B cell (primary cell): ENCODE measurements at regions not wholly inside any gene's neighbourhood (a gene's known extent, or its start where the extent isn't known, plus 50 kb on each side); places are given as distances from the start of the nearest gene placed in this dataset.

Experiments used
- ATAC-seq: fragments of 200-7000 bp; cut with Tn5 transposase; one replicate; pipeline ENCODE4 v1.10.0; 2021; ENCODE audit warnings: low read depth, mild to moderate bottlenecking, moderate number of reproducible peaks, moderate library complexity
- CTCF ChIA-PET: fragments of 350-600 bp; sonication (Branson Sonifier 250); formaldehyde crosslinking; loops from one replicate; lab custom pipeline; 2021; ENCODE audit warnings: antibody characterized with exemption, inconsistent platforms; lab: Charles Lee
- POLR2A ChIA-PET: fragments of 350-600 bp; sonication (Branson Sonifier 250); formaldehyde crosslinking; loops from one replicate; lab custom pipeline; 2021; ENCODE audit warnings: antibody characterized with exemption; lab: Charles Lee
- DNase-seq: peaks from one replicate; pipeline ENCODE4 v3.0.0; 2013
- H2AFZ ChIP-seq: 2 replicates; pipeline ENCODE4 v1.6.1; 2012; ENCODE audit warnings: mild to moderate bottlenecking, low read depth, low read length; ENCODE audit not compliant: insufficient read depth, poor library complexity, severe bottlenecking
- H3K27ac ChIP-seq, 2 donors: 1 replicate in 1 of 2; 2 replicates in 1 of 2; pipeline ENCODE4 v1.5.1; 2012 to 2013; ENCODE audit warnings: low read length in 2 of 2, mild to moderate bottlenecking in 2 of 2, moderate library complexity in 1 of 2
- H3K27me3 ChIP-seq, 4 experiments: fragments of 200-600 bp in 1 of 4; sonication (generic) in 1 of 4; replicated peaks in 1 of 4; 1 replicate in 2 of 4; 2 replicates in 2 of 4; pipeline versions ENCODE4 v1.6.1 to v1.7.0; 2013 to 2016; ENCODE audit warnings: low read length in 3 of 4, mild to moderate bottlenecking in 2 of 4, mixed read lengths in 1 of 4, moderate library complexity in 1 of 4; ENCODE audit not compliant: insufficient read depth in 4 of 4, control insufficient read depth in 3 of 4; ENCODE audit errors: control extremely low read depth in 1 of 4
- H3K36me3 ChIP-seq, 2 experiments: replicated peaks in 1 of 2; 1 replicate in 1 of 2; 2 replicates in 1 of 2; pipeline versions ENCODE4 v1.6.1 to v1.7.1; 2013; ENCODE audit warnings: low read length in 1 of 2; ENCODE audit not compliant: insufficient read depth in 2 of 2, control insufficient read depth in 1 of 2; ENCODE audit errors: control extremely low read depth in 1 of 2, extremely low read depth in 1 of 2
- H3K4me1 ChIP-seq, 2 donors: fragments of 200-600 bp in 1 of 2; sonication (generic) in 1 of 2; 1 replicate in 1 of 2; 2 replicates in 1 of 2; pipeline versions ENCODE4 v1.5.1 to v1.6.1; 2013 to 2017; ENCODE audit warnings: low read length in 2 of 2; ENCODE audit not compliant: control insufficient read depth in 2 of 2, insufficient read depth in 2 of 2
- H3K4me2 ChIP-seq: replicated peaks from 2 replicates; pipeline ENCODE3; 2012; ENCODE audit warnings: mild to moderate bottlenecking, low read depth, low read length; ENCODE audit not compliant: poor library complexity, severe bottlenecking
- H3K4me3 ChIP-seq, 5 experiments: fragments of 200-600 bp in 1 of 5; sonication (generic) in 1 of 5; 1 replicate in 3 of 5; 2 replicates in 2 of 5; pipeline versions ENCODE4 v1.5.1 to v1.7.0; 2011 to 2016; ENCODE audit warnings: low read length in 4 of 5, mild to moderate bottlenecking in 4 of 5, low read depth in 2 of 5, control low read depth in 1 of 5, moderate library complexity in 1 of 5; ENCODE audit not compliant: insufficient read depth in 1 of 5; ENCODE audit errors: control extremely low read depth in 1 of 5, extremely low read depth in 1 of 5
- H3K79me2 ChIP-seq: fragments of 200-600 bp; sonication (generic); one replicate; pipeline ENCODE4 v1.6.0; 2016; ENCODE audit warnings: low read length; ENCODE audit not compliant: control insufficient read depth, insufficient read depth
- H3K9ac ChIP-seq: fragments of 200-600 bp; sonication (generic); 2 replicates; pipeline ENCODE4 v1.6.1; 2017; ENCODE audit warnings: mild to moderate bottlenecking, low read length, moderate library complexity
- H3K9me3 ChIP-seq, 3 donors: one replicate each; pipeline versions ENCODE4 v1.6.1 to v1.7.1; 2013; ENCODE audit warnings: low read length in 2 of 3; ENCODE audit not compliant: control insufficient read depth in 2 of 3, insufficient read depth in 1 of 3; ENCODE audit errors: control extremely low read depth in 1 of 3
- H4K20me1 ChIP-seq: 2 replicates; pipeline ENCODE4 v1.6.0; 2012; ENCODE audit warnings: mild to moderate bottlenecking, low read length; ENCODE audit not compliant: insufficient read depth, control insufficient read depth, poor library complexity, severe bottlenecking
- H3K27ac Mint-ChIP-seq: one replicate; pipeline ENCODE4 v1.8.0; 2021; ENCODE audit warnings: mixed read lengths
- H3K27me3 Mint-ChIP-seq: one replicate; pipeline ENCODE4 v1.8.0; 2021; ENCODE audit warnings: mixed read lengths
- H3K4me1 Mint-ChIP-seq: one replicate; pipeline ENCODE4 v1.8.0; 2021; ENCODE audit warnings: mixed read lengths
- H3K4me3 Mint-ChIP-seq: one replicate; pipeline ENCODE4 v1.8.0; 2021; ENCODE audit warnings: mixed read lengths
- H3K9me3 Mint-ChIP-seq: one replicate; pipeline ENCODE4 v1.8.0; 2022; ENCODE audit warnings: mixed read lengths; ENCODE audit not compliant: insufficient read depth
- CTCF ChIP-seq: fragments of 200-600 bp; IDR thresholded peaks from one replicate; pipeline ENCODE4 v1.8.0; 2022; ENCODE audit warnings: antibody characterized with exemption, mild to moderate bottlenecking
- EZH2 ChIP-seq: IDR thresholded peaks from 2 replicates; pipeline ENCODE4 v1.6.1; 2012; ENCODE audit warnings: borderline replicate concordance, low read depth, mild to moderate bottlenecking, moderate library complexity, low read length; ENCODE audit not compliant: insufficient read depth, poor library complexity, severe bottlenecking
- WGBS: methylation state at CpG from one replicate; pipeline ENCODE4 v1.1.5; 2013; ENCODE audit warnings: missing lambda C conversion rate; ENCODE audit not compliant: insufficient coverage; 5-methylcytosine and 5-hydroxymethylcytosine counted together
- intact Hi-C: fragments of 100-400 bp; cut with micrococcal nuclease; formaldehyde crosslinking; loops from one replicate; pipeline ENCODE4 v1.10.0; 2022

GRCh38 chr18:14921547-14921946 is 173.6 kb downstream of the ANKRD30B start:
- ATAC-seq: no peak
- no peak overlapping the region for H3K27ac Mint-ChIP-seq

GRCh38 chr18:14922031-14922430 is 174.1 kb downstream of the ANKRD30B start:
- DNase-seq (no peak), ATAC-seq (no peak)
- H3K4me3 Mint-ChIP-seq: no peak overlapping the region
- no peaks in the 10 kb centered on the region for H3K36me3 ChIP-seq
- CTCF ChIA-PET: no interaction called here
- peaks cover 2% of the 10 kb centered on the region for H3K4me1 Mint-ChIP-seq
- no peaks in the 10 kb centered on the region for H3K27me3 Mint-ChIP-seq
- H3K27ac ChIP-seq: no peak overlapping the region
- H4K20me1 ChIP-seq: no peaks in the 10 kb centered on the region
- H3K4me1 ChIP-seq: no peaks in the 10 kb centered on the region
- no peak overlapping the region for H2AFZ ChIP-seq
- no peak overlapping the region for H3K27ac Mint-ChIP-seq
- TF ChIP-seq CTCF: no peak
- TF ChIP-seq EZH2: no peak
- H3K9me3 ChIP-seq: peaks cover 0 to 20% (median 0%) of the 10 kb centered on the region in 3 donors
- no peak overlapping the region for H3K9ac ChIP-seq
- POLR2A ChIA-PET: no interaction called here
- WGBS: 100% methylated on average over 2 of the region's 3 CpGs
- no peak overlapping the region for H3K4me3 ChIP-seq
- intact Hi-C loops: no loop called here
- H3K9me3 Mint-ChIP-seq: peaks cover 3% of the 10 kb centered on the region
- H3K27me3 ChIP-seq: no peaks in the 10 kb centered on the region
- no peaks in the 10 kb centered on the region for H3K79me2 ChIP-seq
- H3K4me2 ChIP-seq: no peak overlapping the region

More at GRCh38 chr18:14921547-14921946, 173.6 kb downstream of the ANKRD30B start:
- peaks cover 3% of the 10 kb centered on the region for H3K9me3 Mint-ChIP-seq
- Histone ChIP-seq H3K27me3 (no peaks in the 10 kb centered on the region), H3K36me3 (no peaks in the 10 kb centered on the region), H3K27ac (no peak overlapping the region), H3K4me2 (no peak overlapping the region), H3K4me1 (no peaks in the 10 kb centered on the region), H3K9me3 (peaks cover 0 to 24% (median 0%) of the 10 kb centered on the region in 3 donors), H2AFZ (no peak overlapping the region), H3K9ac (no peak overlapping the region), H3K4me3 (no peak overlapping the region), H3K79me2 (no peaks in the 10 kb centered on the region), H4K20me1 (no peaks in the 10 kb centered on the region)
- H3K4me3 Mint-ChIP-seq: no peak overlapping the region
- intact Hi-C loops: no loop called here
- DNase-seq: no peak
- POLR2A ChIA-PET: no interaction called here
- H3K27me3 Mint-ChIP-seq: no peaks in the 10 kb centered on the region
- TF ChIP-seq CTCF: no peak
- TF ChIP-seq EZH2: no peak
- WGBS: no CpG with 5 or more reads among the region's 4 CpGs
- peaks cover 2% of the 10 kb centered on the region for H3K4me1 Mint-ChIP-seq
- CTCF ChIA-PET: no interaction called here
